Keratinocyte (primary cell): ENCODE measurements at regions not wholly inside any gene's neighbourhood (a gene's known extent, or its start where the extent isn't known, plus 50 kb on each side); places are given as distances from the start of the nearest gene placed in this dataset.
A peak's percentile ranks its signal among the peaks of the same experiment; 100 is the strongest.

Experiments
- DNase-seq: peaks from one replicate; pipeline ENCODE4 v3.0.0-alpha.2; 2011; ENCODE audit warnings: low read depth, missing footprints, low spot score
- FAIRE-seq: peaks from 2 replicates; lab custom pipeline; 2011; peaks lifted over from hg19 to GRCh38; lab: Jason Lieb, UNC
- H2AFZ ChIP-seq: 2 replicates; pipeline ENCODE4 v1.6.0; 2012; ENCODE audit warnings: low read length, control low read depth, inconsistent platforms; ENCODE audit not compliant: control insufficient read depth
- H3K27ac ChIP-seq: 2 replicates; pipeline ENCODE4 v1.5.1; 2011; ENCODE audit warnings: low read length; ENCODE audit not compliant: control insufficient read depth, insufficient read depth
- H3K27me3 ChIP-seq: 3 replicates; pipeline ENCODE4 v1.6.0; 2011; ENCODE audit warnings: low read length; ENCODE audit not compliant: control insufficient read depth, insufficient read depth; ENCODE audit errors: extremely low read depth
- H3K36me3 ChIP-seq, 2 experiments: 2 replicates in 1 of 2; 3 replicates in 1 of 2; pipeline ENCODE4 v1.5.1; 2011; ENCODE audit warnings: low read length in 2 of 2, mild to moderate bottlenecking in 1 of 2; ENCODE audit not compliant: control insufficient read depth in 2 of 2, insufficient read depth in 2 of 2; ENCODE audit errors: extremely low read depth in 1 of 2
- H3K4me1 ChIP-seq: 3 replicates; pipeline ENCODE4 v1.5.1; 2011; ENCODE audit warnings: low read length; ENCODE audit not compliant: control insufficient read depth, insufficient read depth; ENCODE audit errors: extremely low read depth
- H3K4me2 ChIP-seq: 3 replicates; pipeline ENCODE4 v1.6.0; 2011; ENCODE audit warnings: low read depth, low read length; ENCODE audit not compliant: control insufficient read depth, insufficient read depth; ENCODE audit errors: extremely low read depth
- H3K4me3 ChIP-seq, 3 experiments: fragments of 200-600 bp in 1 of 3; sonication (generic) in 1 of 3; 2 replicates in 2 of 3; 3 replicates in 1 of 3; pipeline ENCODE4 v1.5.1; 2011 to 2016; ENCODE audit warnings: low read length in 3 of 3, mild to moderate bottlenecking in 3 of 3, control low read depth in 2 of 3, inconsistent platforms in 1 of 3, low read depth in 1 of 3, mixed read lengths in 1 of 3, mixed run types in 1 of 3, moderate library complexity in 1 of 3; ENCODE audit not compliant: control insufficient read depth in 2 of 3, insufficient read depth in 2 of 3; ENCODE audit errors: extremely low read depth in 1 of 3
- H3K79me2 ChIP-seq: 2 replicates; pipeline ENCODE4 v1.6.0; 2012; ENCODE audit warnings: low read length; ENCODE audit not compliant: control insufficient read depth, insufficient read depth
- H3K9ac ChIP-seq: 3 replicates; pipeline ENCODE4 v1.6.0; 2011; ENCODE audit warnings: low read length; ENCODE audit not compliant: control insufficient read depth, insufficient read depth; ENCODE audit errors: extremely low read depth
- H3K9me1 ChIP-seq: 3 replicates; pipeline ENCODE4 v1.6.0; 2011; ENCODE audit warnings: low read length; ENCODE audit not compliant: control insufficient read depth, insufficient read depth; ENCODE audit errors: extremely low read depth
- H3K9me3 ChIP-seq: 2 replicates; pipeline ENCODE4 v1.5.1; 2012; ENCODE audit warnings: low read depth, low read length; ENCODE audit not compliant: control insufficient read depth
- H4K20me1 ChIP-seq: 3 replicates; pipeline ENCODE4 v1.6.0; 2011; ENCODE audit warnings: low read length; ENCODE audit not compliant: control insufficient read depth, insufficient read depth; ENCODE audit errors: extremely low read depth
- CTCF ChIP-seq, 3 experiments: IDR thresholded peaks in 1 of 3; conservative IDR thresholded peaks in 1 of 3; optimal IDR thresholded peaks in 1 of 3; 2 replicates in 2 of 3; 3 replicates in 1 of 3; pipeline versions ENCODE3 to v1.5.1; 2011; ENCODE audit warnings: low read length in 3 of 3, mild to moderate bottlenecking in 3 of 3, moderate library complexity in 2 of 3, control low read depth in 1 of 3, inconsistent platforms in 1 of 3; ENCODE audit not compliant: insufficient read depth in 2 of 3; ENCODE audit errors: extremely low read depth in 1 of 3
- EZH2 ChIP-seq: IDR thresholded peaks from one replicate; pipeline ENCODE4 v1.6.1; 2012; ENCODE audit warnings: inconsistent platforms, mild to moderate bottlenecking, low read length, moderate library complexity
- dilution Hi-C: fragments of 300-500 bp; cut with MboI; formaldehyde crosslinking; loops from one replicate; pipeline ENCODE4 v1.7.0; 2020; ENCODE audit warnings: low sequenced_read_pairs; ENCODE audit not compliant: extremely low pct_ligation_motif_present

GRCh38 chr4:57442831-57443291 lies 332.7 kb upstream of the IGFBP7 start:
- H4K20me1 ChIP-seq = no peaks in the 10 kb centered on the region
- H3K4me1 ChIP-seq = no peaks in the 10 kb centered on the region
- no peaks in the 10 kb centered on the region for H3K36me3 ChIP-seq
- H3K4me3 ChIP-seq = no peak overlapping the region
- no peak overlapping the region for H3K9ac ChIP-seq
- no peaks in the 10 kb centered on the region for H3K9me3 ChIP-seq
- H3K4me2 ChIP-seq = no peak overlapping the region
- H3K27ac ChIP-seq = no peak overlapping the region
- no peak overlapping the region for H2AFZ ChIP-seq
- TF ChIP-seq CTCF (optimal IDR thresholded peaks at IDR 0.05 in 1 of 3, IDR thresholded peaks at IDR 0.05 in 1 of 3, conservative IDR thresholded peaks at IDR 0.05 in 1 of 3; ENCODE audit: extremely low read depth in 1 of 3, insufficient read depth in 2 of 3, low read length in 3 of 3) = peak; percentile 88 to 91 (median 91)
- no peak for TF ChIP-seq EZH2
- H3K9me1 ChIP-seq = no peaks in the 10 kb centered on the region
- DNase-seq (no peak), FAIRE-seq (peak; percentile 87)
- H3K79me2 ChIP-seq = no peaks in the 10 kb centered on the region
- H3K27me3 ChIP-seq = peaks cover 2% of the 10 kb centered on the region
- dilution Hi-C loops = no loop called here

GRCh38 chr4:57442241-57442640 lies 332.1 kb upstream of the IGFBP7 start:
- Histone ChIP-seq H3K9me1 (no peaks in the 10 kb centered on the region), H3K27me3 (peaks cover 2% of the 10 kb centered on the region), H3K4me2 (no peak overlapping the region), H3K4me3 (no peak overlapping the region), H3K27ac (no peak overlapping the region), H3K9ac (no peak overlapping the region), H3K36me3 (no peaks in the 10 kb centered on the region), H2AFZ (no peak overlapping the region), H3K9me3 (no peaks in the 10 kb centered on the region), H3K4me1 (no peaks in the 10 kb centered on the region), H3K79me2 (no peaks in the 10 kb centered on the region), H4K20me1 (no peaks in the 10 kb centered on the region)
- DNase-seq = no peak
- TF ChIP-seq EZH2 = no peak
- TF ChIP-seq CTCF (optimal IDR thresholded peaks at IDR 0.05 in 1 of 3, IDR thresholded peaks at IDR 0.05 in 1 of 3, conservative IDR thresholded peaks at IDR 0.05 in 1 of 3; ENCODE audit: extremely low read depth in 1 of 3, insufficient read depth in 2 of 3, low read length in 3 of 3) = no peak
- FAIRE-seq = no peak
- dilution Hi-C loops = no loop called here
